Stomach (tissue), 4 donors: ENCODE measurements at regions not wholly inside any gene's neighbourhood (a gene's known extent, or its start where the extent isn't known, plus 50 kb on each side); places are given as distances from the start of the nearest gene placed in this dataset.

ENCODE experiments used
- EP300 ChIP-seq: sonication (generic); formaldehyde crosslinking; IDR thresholded peaks from one replicate; pipeline ENCODE4 v1.6.1; 2017; ENCODE audit warnings: antibody characterized with exemption
- POLR2A ChIP-seq, 4 donors: fragments of 450-650 bp; IDR thresholded peaks; one replicate each; pipeline ENCODE4 v1.6.1; 2016; ENCODE audit warnings: antibody characterized with exemption in 4 of 4, control low read depth in 2 of 4, mild to moderate bottlenecking in 1 of 4, moderate library complexity in 1 of 4
- TF ChIP-seq, protein P1 (sequence below), 7 experiments: fragments of 450-650 bp in 4 of 7; fragments of 200-600 bp in 3 of 7; sonication (generic) in 3 of 7; IDR thresholded peaks; one replicate each; pipeline ENCODE4 v1.5.1; 2016 to 2019; ENCODE audit warnings: antibody characterized with exemption in 7 of 7, control low read depth in 2 of 7, mild to moderate bottlenecking in 1 of 7

DNA sequence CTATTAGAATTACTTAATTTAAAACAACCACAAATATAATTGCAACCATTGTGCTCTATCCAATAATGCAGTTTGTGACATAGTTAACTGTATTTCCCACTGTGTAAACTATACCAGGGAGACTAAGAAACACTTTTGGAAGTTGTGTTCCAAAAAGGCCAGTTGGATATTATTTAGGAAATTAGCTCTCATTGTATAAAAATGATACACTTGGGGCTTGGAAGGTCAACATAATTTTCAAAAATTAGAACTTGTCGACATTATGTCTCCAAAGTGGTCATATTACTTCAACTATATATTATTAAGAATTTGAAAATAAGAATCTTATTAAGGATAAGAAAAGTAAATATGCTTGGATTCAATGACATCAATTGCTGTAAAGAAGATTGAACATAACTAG lies 876.6 kb downstream of the MRPL39 start:
- TF ChIP-seq, protein P1, sequence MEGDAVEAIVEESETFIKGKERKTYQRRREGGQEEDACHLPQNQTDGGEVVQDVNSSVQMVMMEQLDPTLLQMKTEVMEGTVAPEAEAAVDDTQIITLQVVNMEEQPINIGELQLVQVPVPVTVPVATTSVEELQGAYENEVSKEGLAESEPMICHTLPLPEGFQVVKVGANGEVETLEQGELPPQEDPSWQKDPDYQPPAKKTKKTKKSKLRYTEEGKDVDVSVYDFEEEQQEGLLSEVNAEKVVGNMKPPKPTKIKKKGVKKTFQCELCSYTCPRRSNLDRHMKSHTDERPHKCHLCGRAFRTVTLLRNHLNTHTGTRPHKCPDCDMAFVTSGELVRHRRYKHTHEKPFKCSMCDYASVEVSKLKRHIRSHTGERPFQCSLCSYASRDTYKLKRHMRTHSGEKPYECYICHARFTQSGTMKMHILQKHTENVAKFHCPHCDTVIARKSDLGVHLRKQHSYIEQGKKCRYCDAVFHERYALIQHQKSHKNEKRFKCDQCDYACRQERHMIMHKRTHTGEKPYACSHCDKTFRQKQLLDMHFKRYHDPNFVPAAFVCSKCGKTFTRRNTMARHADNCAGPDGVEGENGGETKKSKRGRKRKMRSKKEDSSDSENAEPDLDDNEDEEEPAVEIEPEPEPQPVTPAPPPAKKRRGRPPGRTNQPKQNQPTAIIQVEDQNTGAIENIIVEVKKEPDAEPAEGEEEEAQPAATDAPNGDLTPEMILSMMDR (IDR thresholded peaks at IDR 0.05), result no peak
- TF ChIP-seq POLR2A (IDR thresholded peaks at IDR 0.05), result no peak
- no peak for TF ChIP-seq EP300
